GM23338 (cell line): ENCODE measurements at regions not wholly inside any gene's neighbourhood (a gene's known extent, or its start where the extent isn't known, plus 50 kb on each side); places are given as distances from the start of the nearest gene placed in this dataset.

Experiments used
- ATAC-seq: fragments of 200-7000 bp; cut with Tn5 transposase; 3 replicates; pipeline ENCODE4 v1.9.1; 2020
- DNase-seq: peaks from one replicate; pipeline ENCODE4 v3.0.0-alpha.2; 2015; ENCODE audit warnings: low spot score
- H2AFZ ChIP-seq: fragments of 200-600 bp; sonication (generic); 2 replicates; pipeline ENCODE4 v1.8.0; 2016; ENCODE audit warnings: antibody characterized with exemption, mild to moderate bottlenecking, moderate library complexity
- H3F3A ChIP-seq: fragments of 200-600 bp; sonication (generic); replicated peaks from 2 replicates; pipeline ENCODE4 v1.8.0; 2017; ENCODE audit warnings: antibody characterized with exemption, mixed run types, low read depth
- H3K27ac ChIP-seq: fragments of 200-600 bp; sonication (generic); 2 replicates; pipeline ENCODE4 v1.6.1; 2016; ENCODE audit warnings: low read depth
- H3K27me3 ChIP-seq: fragments of 200-600 bp; sonication (generic); 2 replicates; pipeline ENCODE4 v1.8.0; 2016; ENCODE audit warnings: mild to moderate bottlenecking, mixed run types, moderate library complexity; ENCODE audit not compliant: insufficient read depth
- H3K36me3 ChIP-seq: fragments of 200-600 bp; sonication (generic); 2 replicates; pipeline ENCODE4 v1.8.0; 2016; ENCODE audit warnings: mild to moderate bottlenecking; ENCODE audit not compliant: insufficient read depth
- H3K4me1 ChIP-seq: fragments of 200-600 bp; sonication (generic); 2 replicates; pipeline ENCODE4 v1.8.0; 2016; ENCODE audit warnings: mild to moderate bottlenecking, moderate library complexity; ENCODE audit not compliant: insufficient read depth
- H3K4me2 ChIP-seq: fragments of 200-600 bp; sonication (generic); 2 replicates; pipeline ENCODE4 v1.7.1; 2017; ENCODE audit warnings: mixed run types
- H3K4me3 ChIP-seq: fragments of 200-600 bp; sonication (generic); 2 replicates; pipeline ENCODE4 v1.6.1; 2016; ENCODE audit warnings: mixed run types
- H3K79me2 ChIP-seq: fragments of 200-600 bp; sonication (generic); replicated peaks from 2 replicates; pipeline ENCODE4 v1.8.0; 2017; ENCODE audit warnings: mild to moderate bottlenecking; ENCODE audit not compliant: insufficient read depth
- H3K9me2 ChIP-seq: fragments of 200-600 bp; sonication (generic); 2 replicates; pipeline ENCODE4 v1.8.0; 2017; ENCODE audit not compliant: insufficient read depth
- H4K20me1 ChIP-seq: fragments of 200-600 bp; sonication (generic); replicated peaks from 2 replicates; pipeline ENCODE4 v1.8.0; 2017; ENCODE audit warnings: mild to moderate bottlenecking; ENCODE audit not compliant: insufficient read depth
- H3K27ac Mint-ChIP-seq: 2 replicates; pipeline ENCODE4 v1.8.0; 2020; ENCODE audit warnings: inconsistent platforms, mild to moderate bottlenecking, moderate library complexity, mixed read lengths
- H3K27me3 Mint-ChIP-seq: 3 replicates; pipeline ENCODE4 v1.8.0; 2022; ENCODE audit warnings: low read depth, mild to moderate bottlenecking, moderate library complexity, mixed read lengths, inconsistent platforms; ENCODE audit not compliant: insufficient read depth, poor library complexity
- H3K36me3 Mint-ChIP-seq: 3 replicates; pipeline ENCODE4 v1.8.0; 2021; ENCODE audit warnings: low read depth, mild to moderate bottlenecking, inconsistent platforms, moderate library complexity, mixed read lengths
- H3K4me1 Mint-ChIP-seq: 3 replicates; pipeline ENCODE4 v1.8.0; 2020; ENCODE audit warnings: mild to moderate bottlenecking, inconsistent platforms, mixed read lengths
- H3K4me3 Mint-ChIP-seq: 3 replicates; pipeline ENCODE4 v1.8.0; 2021; ENCODE audit warnings: moderate library complexity, mild to moderate bottlenecking, inconsistent platforms, mixed read lengths
- H3K9me3 Mint-ChIP-seq: 3 replicates; pipeline ENCODE4 v1.8.0; 2020; ENCODE audit warnings: moderate library complexity, mild to moderate bottlenecking, inconsistent platforms, mixed read lengths
- CREB1 ChIP-seq: fragments of 250-450 bp; sonication (Bioruptor Pico); IDR thresholded peaks from 2 replicates; pipeline ENCODE4 v1.5.0; 2020; ENCODE audit warnings: low read depth, mild to moderate bottlenecking, moderate library complexity
- EZH2 ChIP-seq: fragments of 200-600 bp; sonication (generic); IDR thresholded peaks from one replicate; pipeline ENCODE4 v1.8.0; 2017; ENCODE audit warnings: antibody characterized with exemption, mild to moderate bottlenecking, low read depth; ENCODE audit not compliant: unreplicated experiment
- EZH2phosphoT487 ChIP-seq: fragments of 200-600 bp; sonication (generic); IDR thresholded peaks from one replicate; pipeline ENCODE4 v1.8.1; 2018; ENCODE audit warnings: antibody characterized with exemption; ENCODE audit not compliant: unreplicated experiment
- JUNB ChIP-seq: IDR thresholded peaks from one replicate; pipeline ENCODE4 v1.6.1; 2016; ENCODE audit warnings: antibody characterized with exemption; ENCODE audit not compliant: unreplicated experiment
- NANOG ChIP-seq: IDR thresholded peaks from 2 replicates; pipeline ENCODE4 v1.6.1; 2016; ENCODE audit warnings: antibody characterized with exemption, borderline replicate concordance
- POLR2AphosphoS5 ChIP-seq: IDR thresholded peaks from 2 replicates; pipeline ENCODE4 v1.6.1; 2016; ENCODE audit warnings: antibody characterized with exemption, low read depth
- STAT1 ChIP-seq: IDR thresholded peaks from one replicate; pipeline ENCODE4 v1.6.1; 2016; ENCODE audit warnings: antibody characterized with exemption; ENCODE audit not compliant: unreplicated experiment
- ZNF114 ChIP-seq: fragments of 250-450 bp; sonication (Bioruptor Pico); IDR thresholded peaks from 2 replicates; pipeline ENCODE4 v1.5.0; 2020; ENCODE audit warnings: mild to moderate bottlenecking, moderate library complexity
- ZNF331 ChIP-seq: fragments of 250-450 bp; sonication (Bioruptor Pico); IDR thresholded peaks from 2 replicates; pipeline ENCODE4 v1.5.0; 2020; ENCODE audit warnings: low read depth, mild to moderate bottlenecking, moderate library complexity
- ZNF462 ChIP-seq: fragments of 250-450 bp; sonication (Bioruptor Pico); IDR thresholded peaks from 2 replicates; pipeline ENCODE4 v1.5.0; 2020; ENCODE audit warnings: mild to moderate bottlenecking, moderate library complexity
- TF ChIP-seq, protein P1 (sequence below): IDR thresholded peaks from 2 replicates; pipeline ENCODE4 v1.6.1; 2016; ENCODE audit warnings: antibody characterized with exemption
- TF ChIP-seq, protein P2 (sequence below), 2 experiments: fragments of 200-600 bp in 1 of 2; sonication (generic) in 1 of 2; conservative IDR thresholded peaks; 2 replicates each; pipeline versions ENCODE4 v1.5.1 to v1.6.1; 2016 to 2017; ENCODE audit warnings: antibody characterized with exemption in 2 of 2, low read depth in 2 of 2, mild to moderate bottlenecking in 2 of 2, moderate library complexity in 1 of 2
- TF ChIP-seq, protein P3 (sequence below): IDR thresholded peaks from one replicate; pipeline ENCODE4 v1.6.1; 2018; ENCODE audit warnings: antibody characterized with exemption; ENCODE audit not compliant: unreplicated experiment

- no peaks in the 10 kb centered on the region for H4K20me1 ChIP-seq
- H2AFZ ChIP-seq: no peak overlapping the region
- H3K9me2 ChIP-seq: no peaks in the 10 kb centered on the region
- no peaks in the 10 kb centered on the region for H3K36me3 Mint-ChIP-seq
- no peaks in the 10 kb centered on the region for H3K4me1 ChIP-seq
- H3K4me1 Mint-ChIP-seq: no peaks in the 10 kb centered on the region
- no peak for ATAC-seq
- no peak overlapping the region for H3K4me3 Mint-ChIP-seq
- no peak for TF ChIP-seq NANOG
- no peak for TF ChIP-seq EZH2
- no peak for TF ChIP-seq POLR2AphosphoS5
- no peak for TF ChIP-seq ZNF331 (CRISPR knock-in tag)
- TF ChIP-seq JUNB: no peak
- TF ChIP-seq, protein P1, sequence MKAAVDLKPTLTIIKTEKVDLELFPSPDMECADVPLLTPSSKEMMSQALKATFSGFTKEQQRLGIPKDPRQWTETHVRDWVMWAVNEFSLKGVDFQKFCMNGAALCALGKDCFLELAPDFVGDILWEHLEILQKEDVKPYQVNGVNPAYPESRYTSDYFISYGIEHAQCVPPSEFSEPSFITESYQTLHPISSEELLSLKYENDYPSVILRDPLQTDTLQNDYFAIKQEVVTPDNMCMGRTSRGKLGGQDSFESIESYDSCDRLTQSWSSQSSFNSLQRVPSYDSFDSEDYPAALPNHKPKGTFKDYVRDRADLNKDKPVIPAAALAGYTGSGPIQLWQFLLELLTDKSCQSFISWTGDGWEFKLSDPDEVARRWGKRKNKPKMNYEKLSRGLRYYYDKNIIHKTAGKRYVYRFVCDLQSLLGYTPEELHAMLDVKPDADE: no peak
- TF ChIP-seq CREB1: no peak
- TF ChIP-seq, protein P2, sequence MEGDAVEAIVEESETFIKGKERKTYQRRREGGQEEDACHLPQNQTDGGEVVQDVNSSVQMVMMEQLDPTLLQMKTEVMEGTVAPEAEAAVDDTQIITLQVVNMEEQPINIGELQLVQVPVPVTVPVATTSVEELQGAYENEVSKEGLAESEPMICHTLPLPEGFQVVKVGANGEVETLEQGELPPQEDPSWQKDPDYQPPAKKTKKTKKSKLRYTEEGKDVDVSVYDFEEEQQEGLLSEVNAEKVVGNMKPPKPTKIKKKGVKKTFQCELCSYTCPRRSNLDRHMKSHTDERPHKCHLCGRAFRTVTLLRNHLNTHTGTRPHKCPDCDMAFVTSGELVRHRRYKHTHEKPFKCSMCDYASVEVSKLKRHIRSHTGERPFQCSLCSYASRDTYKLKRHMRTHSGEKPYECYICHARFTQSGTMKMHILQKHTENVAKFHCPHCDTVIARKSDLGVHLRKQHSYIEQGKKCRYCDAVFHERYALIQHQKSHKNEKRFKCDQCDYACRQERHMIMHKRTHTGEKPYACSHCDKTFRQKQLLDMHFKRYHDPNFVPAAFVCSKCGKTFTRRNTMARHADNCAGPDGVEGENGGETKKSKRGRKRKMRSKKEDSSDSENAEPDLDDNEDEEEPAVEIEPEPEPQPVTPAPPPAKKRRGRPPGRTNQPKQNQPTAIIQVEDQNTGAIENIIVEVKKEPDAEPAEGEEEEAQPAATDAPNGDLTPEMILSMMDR (conservative IDR thresholded peaks at IDR 0.05; ENCODE audit: low read depth in 2 of 2): no peak
- TF ChIP-seq, protein P3, sequence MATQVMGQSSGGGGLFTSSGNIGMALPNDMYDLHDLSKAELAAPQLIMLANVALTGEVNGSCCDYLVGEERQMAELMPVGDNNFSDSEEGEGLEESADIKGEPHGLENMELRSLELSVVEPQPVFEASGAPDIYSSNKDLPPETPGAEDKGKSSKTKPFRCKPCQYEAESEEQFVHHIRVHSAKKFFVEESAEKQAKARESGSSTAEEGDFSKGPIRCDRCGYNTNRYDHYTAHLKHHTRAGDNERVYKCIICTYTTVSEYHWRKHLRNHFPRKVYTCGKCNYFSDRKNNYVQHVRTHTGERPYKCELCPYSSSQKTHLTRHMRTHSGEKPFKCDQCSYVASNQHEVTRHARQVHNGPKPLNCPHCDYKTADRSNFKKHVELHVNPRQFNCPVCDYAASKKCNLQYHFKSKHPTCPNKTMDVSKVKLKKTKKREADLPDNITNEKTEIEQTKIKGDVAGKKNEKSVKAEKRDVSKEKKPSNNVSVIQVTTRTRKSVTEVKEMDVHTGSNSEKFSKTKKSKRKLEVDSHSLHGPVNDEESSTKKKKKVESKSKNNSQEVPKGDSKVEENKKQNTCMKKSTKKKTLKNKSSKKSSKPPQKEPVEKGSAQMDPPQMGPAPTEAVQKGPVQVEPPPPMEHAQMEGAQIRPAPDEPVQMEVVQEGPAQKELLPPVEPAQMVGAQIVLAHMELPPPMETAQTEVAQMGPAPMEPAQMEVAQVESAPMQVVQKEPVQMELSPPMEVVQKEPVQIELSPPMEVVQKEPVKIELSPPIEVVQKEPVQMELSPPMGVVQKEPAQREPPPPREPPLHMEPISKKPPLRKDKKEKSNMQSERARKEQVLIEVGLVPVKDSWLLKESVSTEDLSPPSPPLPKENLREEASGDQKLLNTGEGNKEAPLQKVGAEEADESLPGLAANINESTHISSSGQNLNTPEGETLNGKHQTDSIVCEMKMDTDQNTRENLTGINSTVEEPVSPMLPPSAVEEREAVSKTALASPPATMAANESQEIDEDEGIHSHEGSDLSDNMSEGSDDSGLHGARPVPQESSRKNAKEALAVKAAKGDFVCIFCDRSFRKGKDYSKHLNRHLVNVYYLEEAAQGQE: no peak
- TF ChIP-seq ZNF114 (CRISPR knock-in tag): no peak
- TF ChIP-seq STAT1: no peak
- TF ChIP-seq ZNF462 (CRISPR knock-in tag): no peak
- no peak for TF ChIP-seq EZH2phosphoT487
- no peaks in the 10 kb centered on the region for H3K36me3 ChIP-seq
- no peaks in the 10 kb centered on the region for H3K27me3 ChIP-seq
- no peak overlapping the region for H3K4me3 ChIP-seq
- no peaks in the 10 kb centered on the region for H3K9me3 Mint-ChIP-seq
- DNase-seq: no peak
- no peaks in the 10 kb centered on the region for H3F3A ChIP-seq
- H3K79me2 ChIP-seq: no peaks in the 10 kb centered on the region
- no peak overlapping the region for H3K4me2 ChIP-seq
- H3K27ac ChIP-seq: no peak overlapping the region
- H3K27me3 Mint-ChIP-seq: peaks cover 2% of the 10 kb centered on the region
- H3K27ac Mint-ChIP-seq: no peak overlapping the region
Measured at GRCh38 chr7:85708221-85708620, 521.4 kb upstream of the SEMA3D start.
